ENCODE measurements at regions not wholly inside any gene's neighbourhood (a gene's known extent, or its start where the extent isn't known, plus 50 kb on each side); places are given as distances from the start of the nearest gene placed in this dataset.

- no peak for DNase-seq (ENCODE audit: low spot score)
Observed at GRCh38 chr9:89722712-89723111, 117.9 kb downstream of the GADD45G start.

- no peak for DNase-seq (ENCODE audit: low spot score)
Observed at GRCh38 chr9:89723469-89724100, 118.8 kb downstream of the GADD45G start.

- DNase-seq (ENCODE audit: low spot score), result no peak
Observed at GRCh38 chr9:89724659-89725058, 119.8 kb downstream of the GADD45G start.

GRCh38 chr9:89725271-89725670 lies 120.5 kb downstream of the GADD45G start:
- DNase-seq (ENCODE audit: low spot score), result no peak

GRCh38 chr9:89729954-89730530 lies 125.2 kb downstream of the GADD45G start:
- no peak for DNase-seq (ENCODE audit: low spot score)

- no peak for DNase-seq (ENCODE audit: low spot score)
Observed at GRCh38 chr9:89730715-89731114, 125.9 kb downstream of the GADD45G start.

- DNase-seq (ENCODE audit: low spot score), result no peak
Observed at GRCh38 chr9:89731262-89732182, 126.7 kb downstream of the GADD45G start.

GRCh38 chr9:89732295-89732938 lies 127.6 kb downstream of the GADD45G start:
- no peak for DNase-seq (ENCODE audit: low spot score)

GRCh38 chr9:89732939-89733324 lies 128.1 kb downstream of the GADD45G start:
- DNase-seq (ENCODE audit: low spot score), result no peak

GRCh38 chr9:89734600-89735041 lies 129.8 kb downstream of the GADD45G start:
- no peak for DNase-seq (ENCODE audit: low spot score)

- DNase-seq (ENCODE audit: low spot score), result no peak
Observed at GRCh38 chr9:89738137-89738932, 133.5 kb downstream of the GADD45G start.

- no peak for DNase-seq (ENCODE audit: low spot score)
Observed at GRCh38 chr9:89739511-89739910, 134.7 kb downstream of the GADD45G start.

GRCh38 chr9:89739916-89740315 lies 135.1 kb downstream of the GADD45G start:
- DNase-seq (ENCODE audit: low spot score), result no peak

GRCh38 chr9:89740722-89741121 lies 135.9 kb downstream of the GADD45G start:
- no peak for DNase-seq (ENCODE audit: low spot score)

GRCh38 chr9:89742660-89743059 lies 137.8 kb downstream of the GADD45G start:
- no peak for DNase-seq (ENCODE audit: low spot score)

GRCh38 chr9:89743216-89743572 lies 138.4 kb downstream of the GADD45G start:
- no peak for DNase-seq (ENCODE audit: low spot score)

GRCh38 chr9:89743573-89744254 lies 138.9 kb downstream of the GADD45G start:
- no peak for DNase-seq (ENCODE audit: low spot score)

GRCh38 chr9:89744255-89744648 lies 139.4 kb downstream of the GADD45G start:
- no peak for DNase-seq (ENCODE audit: low spot score)

GRCh38 chr9:89744730-89745129 lies 139.9 kb downstream of the GADD45G start:
- DNase-seq (ENCODE audit: low spot score), result no peak

- DNase-seq (ENCODE audit: low spot score), result no peak
Observed at GRCh38 chr9:89745601-89746376, 141.0 kb downstream of the GADD45G start.

Measured in AG20443 (cell line).